ENCODE measurements at regions not wholly inside any gene's neighbourhood (a gene's known extent, or its start where the extent isn't known, plus 50 kb on each side); places are given as distances from the start of the nearest gene placed in this dataset.
"Not testable (repeated sequence)": the region's sequence is repeated elsewhere in the genome, so short reads cannot be mapped to it uniquely, and the experiment has no call there.

GRCh38 chr1:99514823-99515552 lies 130.9 kb upstream of the PALMD start:
- not testable (repeated sequence) for DNase-seq, H3K4me3 Mint-ChIP-seq

GRCh38 chr1:99516141-99516540 lies 129.8 kb upstream of the PALMD start:
- no peaks in the 10 kb centered on the region for H3K4me1 ChIP-seq (ENCODE audit: insufficient read depth, low read length)
- Mint-ChIP-seq H3K4me1 (ENCODE audit: low read depth) (no peaks in the 10 kb centered on the region), H3K9me3 (peaks cover 2% of the 10 kb centered on the region), H3K27ac (no peak overlapping the region), H3K27me3 (peaks cover 8% of the 10 kb centered on the region), H3K4me3 (no peak overlapping the region), H3K36me3 (ENCODE audit: low read depth) (no peaks in the 10 kb centered on the region)
- CTCF ChIA-PET: no interaction called here
- no peaks in the 10 kb centered on the region for H3K36me3 ChIP-seq (ENCODE audit: insufficient read depth, low read length)
- POLR2A ChIA-PET: no interaction called here
- TF ChIP-seq, protein P1, sequence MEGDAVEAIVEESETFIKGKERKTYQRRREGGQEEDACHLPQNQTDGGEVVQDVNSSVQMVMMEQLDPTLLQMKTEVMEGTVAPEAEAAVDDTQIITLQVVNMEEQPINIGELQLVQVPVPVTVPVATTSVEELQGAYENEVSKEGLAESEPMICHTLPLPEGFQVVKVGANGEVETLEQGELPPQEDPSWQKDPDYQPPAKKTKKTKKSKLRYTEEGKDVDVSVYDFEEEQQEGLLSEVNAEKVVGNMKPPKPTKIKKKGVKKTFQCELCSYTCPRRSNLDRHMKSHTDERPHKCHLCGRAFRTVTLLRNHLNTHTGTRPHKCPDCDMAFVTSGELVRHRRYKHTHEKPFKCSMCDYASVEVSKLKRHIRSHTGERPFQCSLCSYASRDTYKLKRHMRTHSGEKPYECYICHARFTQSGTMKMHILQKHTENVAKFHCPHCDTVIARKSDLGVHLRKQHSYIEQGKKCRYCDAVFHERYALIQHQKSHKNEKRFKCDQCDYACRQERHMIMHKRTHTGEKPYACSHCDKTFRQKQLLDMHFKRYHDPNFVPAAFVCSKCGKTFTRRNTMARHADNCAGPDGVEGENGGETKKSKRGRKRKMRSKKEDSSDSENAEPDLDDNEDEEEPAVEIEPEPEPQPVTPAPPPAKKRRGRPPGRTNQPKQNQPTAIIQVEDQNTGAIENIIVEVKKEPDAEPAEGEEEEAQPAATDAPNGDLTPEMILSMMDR (IDR thresholded peaks at IDR 0.05): no peak
- no peaks in the 10 kb centered on the region for H3K27me3 ChIP-seq (ENCODE audit: control insufficient read depth in 1 of 2, insufficient read depth in 2 of 2, low read length in 2 of 2)
- ATAC-seq (ENCODE audit: poor library complexity) (no peak), DNase-seq (no peak)
- H3K27ac ChIP-seq (ENCODE audit: low read depth in 1 of 2, low read length in 2 of 2): no peak overlapping the region
- no peak overlapping the region for H3K4me3 ChIP-seq (ENCODE audit: low read length)
- H3K9me3 ChIP-seq (ENCODE audit: control insufficient read depth in 1 of 2, insufficient read depth in 1 of 2, low read length in 2 of 2): no peaks in the 10 kb centered on the region
- intact Hi-C loops (cut with DNase I, micrococcal nuclease): no loop called here

More at GRCh38 chr1:99514823-99515552, 130.9 kb upstream of the PALMD start:
- H3K9me3 Mint-ChIP-seq; H3K9me3 ChIP-seq (ENCODE audit: control insufficient read depth in 1 of 2, insufficient read depth in 1 of 2, low read length in 2 of 2); ATAC-seq (ENCODE audit: poor library complexity); H3K4me1 Mint-ChIP-seq (ENCODE audit: low read depth); H3K36me3 Mint-ChIP-seq (ENCODE audit: low read depth); CTCF ChIA-PET; H3K27ac Mint-ChIP-seq; intact Hi-C loops (cut with DNase I, micrococcal nuclease); H3K27me3 Mint-ChIP-seq; H3K4me3 ChIP-seq (ENCODE audit: low read length); H3K36me3 ChIP-seq (ENCODE audit: insufficient read depth, low read length); H3K27ac ChIP-seq (ENCODE audit: low read depth in 1 of 2, low read length in 2 of 2); H3K27me3 ChIP-seq (ENCODE audit: control insufficient read depth in 1 of 2, insufficient read depth in 2 of 2, low read length in 2 of 2); POLR2A ChIA-PET; H3K4me1 ChIP-seq (ENCODE audit: insufficient read depth, low read length): not testable (repeated sequence)

DNA sequence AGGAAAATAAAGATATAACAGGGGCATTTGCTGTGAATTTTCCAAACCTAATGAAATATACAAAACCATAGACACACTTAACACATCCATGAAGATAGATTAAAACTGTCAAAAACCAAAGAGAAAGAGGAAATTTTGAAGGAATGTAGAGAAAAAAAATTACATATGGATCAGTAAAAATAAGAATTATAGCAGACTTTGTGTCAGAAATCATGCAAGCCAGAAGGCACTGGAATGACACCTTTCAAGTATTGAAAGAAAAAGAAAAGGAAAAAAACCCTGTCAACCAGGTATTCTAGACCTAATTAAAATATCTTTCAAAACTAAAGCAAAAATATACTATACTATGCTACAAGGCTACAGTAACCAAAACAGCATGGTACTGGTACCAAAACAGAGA lies 125.8 kb upstream of the PALMD start:
- DNase-seq (no peak), ATAC-seq (ENCODE audit: poor library complexity) (no peak)
- H3K4me3 Mint-ChIP-seq: no peak overlapping the region
- H3K27ac Mint-ChIP-seq: no peak overlapping the region
- no peaks in the 10 kb centered on the region for H3K36me3 Mint-ChIP-seq (ENCODE audit: low read depth)
- peaks cover 2% of the 10 kb centered on the region for H3K9me3 Mint-ChIP-seq
- no peaks in the 10 kb centered on the region for H3K27me3 ChIP-seq (ENCODE audit: control insufficient read depth in 1 of 2, insufficient read depth in 2 of 2, low read length in 2 of 2)
- no peak overlapping the region for H3K27ac ChIP-seq (ENCODE audit: low read depth in 1 of 2, low read length in 2 of 2)
- no peaks in the 10 kb centered on the region for H3K36me3 ChIP-seq (ENCODE audit: insufficient read depth, low read length)
- H3K27me3 Mint-ChIP-seq: peaks cover 8% of the 10 kb centered on the region
- ChIA-PET CTCF (no interaction called here), POLR2A (no interaction called here)
- no peaks in the 10 kb centered on the region for H3K4me1 Mint-ChIP-seq (ENCODE audit: low read depth)
- H3K4me3 ChIP-seq (ENCODE audit: low read length): no peak overlapping the region
- TF ChIP-seq, protein P1 (IDR thresholded peaks at IDR 0.05): no peak
- H3K9me3 ChIP-seq (ENCODE audit: control insufficient read depth in 1 of 2, insufficient read depth in 1 of 2, low read length in 2 of 2): no peaks in the 10 kb centered on the region
- H3K4me1 ChIP-seq (ENCODE audit: insufficient read depth, low read length): no peaks in the 10 kb centered on the region
- intact Hi-C loops (cut with DNase I, micrococcal nuclease): no loop called here

GRCh38 chr1:99525331-99525730 lies 120.6 kb upstream of the PALMD start:
- TF ChIP-seq, protein P1 (IDR thresholded peaks at IDR 0.05): no peak
- Histone ChIP-seq H3K27me3 (ENCODE audit: control insufficient read depth in 1 of 2, insufficient read depth in 2 of 2, low read length in 2 of 2) (no peaks in the 10 kb centered on the region), H3K4me3 (ENCODE audit: low read length) (no peak overlapping the region), H3K4me1 (ENCODE audit: insufficient read depth, low read length) (no peaks in the 10 kb centered on the region), H3K36me3 (ENCODE audit: insufficient read depth, low read length) (no peaks in the 10 kb centered on the region), H3K27ac (ENCODE audit: low read depth in 1 of 2, low read length in 2 of 2) (no peak overlapping the region), H3K9me3 (ENCODE audit: control insufficient read depth in 1 of 2, insufficient read depth in 1 of 2, low read length in 2 of 2) (no peaks in the 10 kb centered on the region)
- intact Hi-C loops (cut with DNase I, micrococcal nuclease): no loop called here
- Mint-ChIP-seq H3K4me3 (no peak overlapping the region), H3K9me3 (no peaks in the 10 kb centered on the region), H3K4me1 (ENCODE audit: low read depth) (no peaks in the 10 kb centered on the region), H3K27ac (no peak overlapping the region), H3K27me3 (peaks cover 4% of the 10 kb centered on the region), H3K36me3 (ENCODE audit: low read depth) (no peaks in the 10 kb centered on the region)
- POLR2A ChIA-PET: no interaction called here
- CTCF ChIA-PET: no interaction called here
- ATAC-seq (ENCODE audit: poor library complexity): no peak
- DNase-seq: no peak

Measured in CD4-positive, alpha-beta T cell (primary cell).